Tibial nerve (tissue), 4 donors: ENCODE measurements at regions not wholly inside any gene's neighbourhood (a gene's known extent, or its start where the extent isn't known, plus 50 kb on each side); places are given as distances from the start of the nearest gene placed in this dataset.

ENCODE experiments used
- CTCF ChIP-seq, 5 experiments: fragments of 200-600 bp in 3 of 5; fragments of 450-650 bp in 2 of 5; sonication (generic) in 3 of 5; IDR thresholded peaks; one replicate each; pipeline ENCODE4 v1.5.1; 2016 to 2019; ENCODE audit warnings: antibody characterized with exemption in 5 of 5, mild to moderate bottlenecking in 3 of 5, moderate library complexity in 2 of 5
- EP300 ChIP-seq, 2 donors: sonication (generic); formaldehyde crosslinking; IDR thresholded peaks; one replicate each; pipeline ENCODE4 v1.6.1; 2017; ENCODE audit warnings: antibody characterized with exemption in 2 of 2, mild to moderate bottlenecking in 1 of 2
- POLR2A ChIP-seq, 2 donors: fragments of 450-650 bp; IDR thresholded peaks; one replicate each; pipeline ENCODE4 v1.6.1; 2017; ENCODE audit warnings: antibody characterized with exemption in 2 of 2, mild to moderate bottlenecking in 2 of 2, moderate library complexity in 2 of 2

- TF ChIP-seq CTCF (IDR thresholded peaks at IDR 0.05) (no peak), POLR2A (IDR thresholded peaks at IDR 0.05) (no peak), EP300 (IDR thresholded peaks at IDR 0.05) (no peak)
Measured at GRCh38 chr4:19982556-19982955, 269.1 kb upstream of the SLIT2 start.
